Activated T-cell treated with anti-CD3 and anti-CD28 coated beads for 4 hours (primary cell): ENCODE measurements at regions not wholly inside any gene's neighbourhood (a gene's known extent, or its start where the extent isn't known, plus 50 kb on each side); places are given as distances from the start of the nearest gene placed in this dataset.

Experiments
- DNase-seq: peaks from one replicate; pipeline ENCODE4 v3.0.0-alpha.2; 2020

DNA sequence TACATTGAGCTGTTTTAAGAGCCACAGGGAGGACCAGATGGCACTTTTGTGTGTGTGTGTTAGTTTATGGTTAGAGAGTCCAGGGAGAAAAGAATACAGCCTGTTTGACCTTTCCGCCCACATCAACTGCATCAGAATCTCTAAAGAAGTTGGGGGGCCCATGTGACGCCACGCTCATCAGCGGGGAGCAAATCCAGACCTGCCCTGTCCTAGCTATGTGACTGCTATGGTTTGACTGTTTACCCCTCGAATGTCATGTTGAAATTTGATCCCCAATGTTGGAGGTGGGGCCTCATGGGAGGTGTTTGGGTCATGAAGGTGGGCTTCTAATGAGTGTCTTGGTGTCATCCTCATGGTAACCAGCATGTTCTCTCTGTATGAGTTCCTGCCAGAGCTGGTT, 128.0 kb downstream of the ADRA2A start:
- DNase-seq: no peak

DNA sequence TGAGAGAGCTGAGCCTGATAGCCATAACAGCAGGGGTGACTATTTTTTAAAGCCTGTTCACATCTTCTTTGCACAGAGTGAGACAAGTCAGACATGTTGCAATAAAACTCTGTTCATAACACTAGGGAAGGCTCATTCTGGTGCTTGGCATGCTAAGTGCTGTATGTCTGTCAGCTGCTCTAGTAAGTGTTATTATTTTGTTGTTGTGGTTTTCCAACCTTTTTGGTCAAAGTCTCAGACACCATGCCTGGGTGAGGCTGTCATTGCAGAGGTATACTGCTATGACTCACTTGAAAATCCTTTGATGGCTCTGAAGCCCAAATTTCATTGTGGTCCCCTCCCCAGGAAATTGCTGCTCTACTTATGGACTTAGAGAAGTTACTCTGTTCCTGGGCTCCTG, 129.7 kb downstream of the ADRA2A start:
- no peak for DNase-seq

- no peak for DNase-seq
Measured at GRCh38 chr10:111207500-111207899, 130.7 kb downstream of the ADRA2A start.

DNA sequence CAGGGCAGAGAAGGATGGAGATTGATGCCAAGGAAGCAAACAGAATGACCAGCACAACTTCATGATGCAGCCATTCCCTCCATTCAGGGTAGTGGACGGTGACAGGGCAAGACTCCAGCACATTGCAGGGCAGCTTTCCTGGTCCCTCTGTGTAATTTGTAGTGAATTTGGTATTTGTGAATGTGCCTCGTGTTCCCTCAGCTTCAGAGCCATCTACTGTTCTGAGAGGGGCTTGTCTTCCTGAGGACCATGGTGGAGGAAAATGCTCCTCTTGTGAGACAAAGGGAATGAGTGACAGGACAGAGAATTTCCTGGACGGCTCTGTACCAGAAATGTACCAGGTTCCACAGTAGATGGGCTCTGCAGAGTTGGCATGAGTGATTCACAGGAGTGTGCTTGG, 132.1 kb downstream of the ADRA2A start:
- DNase-seq: no peak

- no peak for DNase-seq
Measured at GRCh38 chr10:111209692-111210091, 132.9 kb downstream of the ADRA2A start.

- DNase-seq: no peak
Measured at GRCh38 chr10:111211241-111211640, 134.4 kb downstream of the ADRA2A start.

DNA sequence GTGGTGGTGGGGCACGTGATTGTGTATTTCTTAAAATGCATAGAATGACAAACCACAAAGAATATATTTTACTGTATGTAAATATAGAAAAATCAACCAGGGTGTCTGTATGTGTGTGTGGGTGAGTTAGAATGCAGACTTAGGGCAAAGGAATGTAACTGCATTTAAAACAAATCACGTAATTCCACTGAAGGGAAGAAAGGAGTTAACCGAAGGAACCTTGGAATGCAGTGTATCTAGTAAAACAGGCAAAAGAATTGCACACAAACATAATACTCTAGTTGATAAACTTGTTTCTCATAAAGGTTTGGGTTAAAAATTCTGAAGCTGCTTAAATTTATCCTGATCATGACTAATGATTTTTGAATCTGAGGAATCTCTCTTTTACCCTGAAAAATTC, 134.9 kb downstream of the ADRA2A start:
- DNase-seq: no peak

GRCh38 chr10:111221682-111222480, 145.1 kb downstream of the ADRA2A start:
- DNase-seq: no peak

DNA sequence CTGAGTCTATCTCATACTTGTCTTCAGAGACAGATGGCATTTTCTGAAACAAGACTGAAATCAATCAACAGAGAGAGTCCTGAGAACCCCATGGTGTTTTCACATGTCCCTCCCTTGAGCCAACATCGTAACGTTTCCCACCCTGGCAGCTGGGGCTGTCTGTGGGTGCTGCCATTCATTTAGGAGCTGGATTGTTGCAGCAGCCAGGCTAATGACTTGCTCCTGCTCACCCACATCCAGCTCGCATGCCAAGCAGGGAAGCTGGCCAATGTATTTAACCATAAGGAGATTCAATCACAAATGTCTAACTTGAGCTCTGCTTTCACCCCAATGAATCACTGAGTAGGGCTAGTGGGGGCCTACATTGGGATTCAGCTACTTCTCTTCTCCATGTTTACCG, 146.1 kb downstream of the ADRA2A start:
- DNase-seq: no peak

GRCh38 chr10:111231779-111232178, 154.9 kb downstream of the ADRA2A start:
- no peak for DNase-seq

DNA sequence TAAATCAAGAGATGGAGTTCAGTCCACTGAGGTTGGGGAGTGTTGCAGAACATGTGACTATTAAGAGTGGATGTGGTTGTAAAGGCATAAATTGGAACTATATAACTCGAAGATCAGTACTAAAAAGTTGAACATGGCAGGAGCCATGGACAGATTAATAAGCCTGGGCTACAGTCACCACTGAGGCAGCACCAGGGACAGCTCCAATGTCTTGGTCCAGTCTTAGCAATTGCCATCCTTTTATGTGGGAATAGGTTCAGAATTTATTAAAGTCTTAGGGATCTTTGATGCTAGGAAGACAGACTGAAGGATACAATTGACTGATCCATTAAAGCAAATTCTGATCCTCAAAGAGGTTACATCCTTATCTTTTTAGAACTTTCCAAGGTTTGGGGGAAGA, 156.6 kb downstream of the ADRA2A start:
- DNase-seq: no peak

- DNase-seq: no peak
Measured at GRCh38 chr10:111234234-111234913, 157.5 kb downstream of the ADRA2A start.

GRCh38 chr10:111234914-111235302, 158.1 kb downstream of the ADRA2A start:
- DNase-seq: no peak

- DNase-seq: no peak
Measured at GRCh38 chr10:111240348-111240747, 163.5 kb downstream of the ADRA2A start.

- no peak for DNase-seq
Measured at GRCh38 chr10:111243126-111243525, 166.3 kb downstream of the ADRA2A start.

DNA sequence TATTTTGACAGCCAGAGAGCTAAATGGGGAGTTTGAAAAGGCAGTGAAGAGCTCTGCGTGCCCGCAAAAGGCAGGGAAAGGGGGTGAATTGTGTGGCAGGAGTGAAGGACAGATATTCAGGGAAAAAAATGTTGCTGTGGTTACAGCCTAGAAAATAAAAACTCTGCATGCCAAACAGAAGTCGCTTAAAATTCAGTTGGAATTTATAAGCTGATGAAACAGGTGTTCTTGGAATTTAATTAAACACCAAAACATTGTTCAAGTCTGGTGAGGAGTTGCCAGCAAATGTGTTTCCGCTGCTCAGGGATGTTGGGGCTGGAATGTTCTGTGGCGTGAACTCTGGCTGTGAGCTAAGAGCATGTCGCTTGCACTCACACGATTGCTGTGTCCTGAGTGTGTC, 169.3 kb downstream of the ADRA2A start:
- no peak for DNase-seq

GRCh38 chr10:111246814-111247452, 170.1 kb downstream of the ADRA2A start:
- DNase-seq: no peak

- DNase-seq: no peak
Measured at GRCh38 chr10:111247781-111248389, 171.1 kb downstream of the ADRA2A start.

- no peak for DNase-seq
Measured at GRCh38 chr10:111249925-111250324, 173.1 kb downstream of the ADRA2A start.

DNA sequence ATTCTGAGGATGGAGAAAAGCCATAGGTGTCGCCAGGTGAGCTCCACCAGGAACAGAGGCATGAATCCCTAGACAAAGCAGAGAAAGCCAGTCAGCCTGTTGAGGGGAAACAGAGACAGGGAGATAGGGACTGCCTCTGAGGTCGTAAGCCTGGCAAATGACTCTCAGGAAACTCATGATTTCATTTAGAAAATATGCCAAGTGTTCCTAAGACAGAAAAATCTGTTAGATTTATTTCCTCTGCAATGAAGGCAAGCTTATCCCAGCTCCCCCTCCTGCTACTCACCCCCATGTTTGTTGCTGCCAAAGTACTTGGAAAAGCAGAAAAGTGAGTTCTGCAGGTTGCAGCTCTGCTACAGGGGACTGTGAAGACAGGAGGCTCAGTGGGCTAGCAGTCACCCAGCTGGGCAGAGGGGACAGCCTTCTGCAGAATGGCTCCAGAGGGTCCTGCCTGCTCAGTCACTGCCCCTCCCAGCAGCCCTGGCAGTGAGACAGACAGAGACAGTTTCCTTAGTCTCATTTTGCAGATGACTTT, 184.3 kb downstream of the ADRA2A start:
- DNase-seq: no peak

DNA sequence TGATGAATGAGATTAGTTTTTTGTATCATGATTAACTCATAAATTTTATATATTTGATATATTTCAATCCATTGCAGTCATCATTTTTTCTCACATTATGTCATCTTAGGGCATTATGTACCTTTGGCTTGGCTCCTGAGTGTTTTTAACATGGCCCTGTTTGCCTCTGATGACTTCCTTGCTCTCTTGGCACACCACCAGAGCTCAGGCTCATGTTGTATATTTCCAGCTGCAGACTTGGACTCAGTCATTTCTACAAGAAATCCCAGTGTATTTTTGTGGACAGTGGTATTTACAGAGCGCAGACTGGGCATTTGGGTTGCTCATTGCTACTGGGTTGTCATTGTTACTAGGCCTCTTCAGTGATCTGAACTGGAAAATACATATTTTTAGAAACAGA, 188.5 kb downstream of the ADRA2A start:
- no peak for DNase-seq

GRCh38 chr10:111266165-111266564, 189.3 kb downstream of the ADRA2A start:
- DNase-seq: no peak

DNA sequence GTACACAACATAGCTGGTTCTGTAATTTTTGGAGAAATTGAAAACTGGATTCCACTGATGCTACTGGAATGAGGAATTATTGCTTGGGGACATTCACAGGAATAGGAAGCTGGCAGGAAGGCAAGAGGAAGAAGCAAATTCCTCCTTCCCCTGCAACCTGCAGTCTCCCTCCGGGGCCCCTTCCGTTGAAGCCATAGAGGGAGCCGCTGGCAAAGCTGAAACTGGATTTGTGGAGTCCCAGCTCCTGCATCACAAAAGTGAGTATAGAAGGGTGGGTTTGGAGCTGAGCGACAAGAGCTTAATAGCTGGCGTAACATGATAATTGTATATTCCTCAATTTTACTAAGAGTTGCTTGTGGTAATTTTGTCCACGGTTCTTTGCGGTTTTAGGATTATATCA, 190.8 kb downstream of the ADRA2A start:
- DNase-seq: no peak
